ENCODE measurements at regions not wholly inside any gene's neighbourhood (a gene's known extent, or its start where the extent isn't known, plus 50 kb on each side); places are given as distances from the start of the nearest gene placed in this dataset.

- DNase-seq (ENCODE audit: insufficient read length, low spot score, missing footprints), result no peak
- Histone ChIP-seq H3K36me3 (ENCODE audit: insufficient read depth, low read length) (no peaks in the 10 kb centered on the region), H3K4me1 (ENCODE audit: insufficient read depth, low read length) (peaks cover 31% of the 10 kb centered on the region), H3K27me3 (ENCODE audit: insufficient read depth, low read length) (no peaks in the 10 kb centered on the region), H3K9me3 (ENCODE audit: low read depth, low read length) (no peaks in the 10 kb centered on the region), H3K79me2 (ENCODE audit: insufficient read depth, low read length) (no peaks in the 10 kb centered on the region), H3K4me2 (ENCODE audit: insufficient read depth, low read length) (no peak overlapping the region), H3K27ac (ENCODE audit: low read depth, low read length) (no peak overlapping the region), H4K20me1 (ENCODE audit: insufficient read depth, low read length) (no peaks in the 10 kb centered on the region), H3K4me3 (ENCODE audit: insufficient read depth, low read length) (no peak overlapping the region), H2AFZ (ENCODE audit: low read length) (no peak overlapping the region)
- no peak for TF ChIP-seq CTCF (IDR thresholded peaks at IDR 0.05; ENCODE audit: extremely low read depth, low read depth, low read length)
Measured at GRCh38 chr14:25108291-25108690, 58.3 kb upstream of the STXBP6 start.

- H3K4me2 ChIP-seq (ENCODE audit: insufficient read depth, low read length), result no peak overlapping the region
- H3K27me3 ChIP-seq (ENCODE audit: insufficient read depth, low read length), result no peaks in the 10 kb centered on the region
- H3K9me3 ChIP-seq (ENCODE audit: low read depth, low read length), result no peaks in the 10 kb centered on the region
- peaks cover 2% of the 10 kb centered on the region for H3K4me1 ChIP-seq (ENCODE audit: insufficient read depth, low read length)
- H3K4me3 ChIP-seq (ENCODE audit: insufficient read depth, low read length), result no peak overlapping the region
- no peak for TF ChIP-seq CTCF (IDR thresholded peaks at IDR 0.05; ENCODE audit: extremely low read depth, low read depth, low read length)
- no peaks in the 10 kb centered on the region for H4K20me1 ChIP-seq (ENCODE audit: insufficient read depth, low read length)
- DNase-seq (ENCODE audit: insufficient read length, low spot score, missing footprints), result no peak
- H2AFZ ChIP-seq (ENCODE audit: low read length), result peak overlapping the region; percentile 29
- H3K36me3 ChIP-seq (ENCODE audit: insufficient read depth, low read length), result no peaks in the 10 kb centered on the region
- H3K27ac ChIP-seq (ENCODE audit: low read depth, low read length), result no peak overlapping the region
- no peaks in the 10 kb centered on the region for H3K79me2 ChIP-seq (ENCODE audit: insufficient read depth, low read length)
Measured at GRCh38 chr14:25103820-25104219, 53.9 kb upstream of the STXBP6 start.

GRCh38 chr14:25103271-25103670, 53.3 kb upstream of the STXBP6 start:
- H3K27ac ChIP-seq (ENCODE audit: low read depth, low read length), result no peak overlapping the region
- no peaks in the 10 kb centered on the region for H3K27me3 ChIP-seq (ENCODE audit: insufficient read depth, low read length)
- peak overlapping the region; percentile 42 for H2AFZ ChIP-seq (ENCODE audit: low read length)
- H3K4me2 ChIP-seq (ENCODE audit: insufficient read depth, low read length), result no peak overlapping the region
- no peak overlapping the region for H3K4me3 ChIP-seq (ENCODE audit: insufficient read depth, low read length)
- no peaks in the 10 kb centered on the region for H3K4me1 ChIP-seq (ENCODE audit: insufficient read depth, low read length)
- H4K20me1 ChIP-seq (ENCODE audit: insufficient read depth, low read length), result no peaks in the 10 kb centered on the region
- H3K9me3 ChIP-seq (ENCODE audit: low read depth, low read length), result no peaks in the 10 kb centered on the region
- TF ChIP-seq CTCF (IDR thresholded peaks at IDR 0.05; ENCODE audit: extremely low read depth, low read depth, low read length), result no peak
- H3K79me2 ChIP-seq (ENCODE audit: insufficient read depth, low read length), result no peaks in the 10 kb centered on the region
- H3K36me3 ChIP-seq (ENCODE audit: insufficient read depth, low read length), result no peaks in the 10 kb centered on the region
- no peak for DNase-seq (ENCODE audit: insufficient read length, low spot score, missing footprints)

GRCh38 chr14:25102788-25103187, 52.8 kb upstream of the STXBP6 start:
- no peak overlapping the region for H3K4me2 ChIP-seq (ENCODE audit: insufficient read depth, low read length)
- H3K4me1 ChIP-seq (ENCODE audit: insufficient read depth, low read length), result no peaks in the 10 kb centered on the region
- no peak overlapping the region for H3K27ac ChIP-seq (ENCODE audit: low read depth, low read length)
- H3K36me3 ChIP-seq (ENCODE audit: insufficient read depth, low read length), result no peaks in the 10 kb centered on the region
- DNase-seq (ENCODE audit: insufficient read length, low spot score, missing footprints), result no peak
- no peak overlapping the region for H2AFZ ChIP-seq (ENCODE audit: low read length)
- H3K9me3 ChIP-seq (ENCODE audit: low read depth, low read length), result no peaks in the 10 kb centered on the region
- no peaks in the 10 kb centered on the region for H3K79me2 ChIP-seq (ENCODE audit: insufficient read depth, low read length)
- no peak for TF ChIP-seq CTCF (IDR thresholded peaks at IDR 0.05; ENCODE audit: extremely low read depth, low read depth, low read length)
- H3K27me3 ChIP-seq (ENCODE audit: insufficient read depth, low read length), result no peaks in the 10 kb centered on the region
- H3K4me3 ChIP-seq (ENCODE audit: insufficient read depth, low read length), result no peak overlapping the region
- H4K20me1 ChIP-seq (ENCODE audit: insufficient read depth, low read length), result no peaks in the 10 kb centered on the region

Measured in osteoblast (primary cell).